Jurkat, Clone E6-1 (cell line): ENCODE measurements at regions not wholly inside any gene's neighbourhood (a gene's known extent, or its start where the extent isn't known, plus 50 kb on each side); places are given as distances from the start of the nearest gene placed in this dataset.

ENCODE experiments used
- DNase-seq: peaks from one replicate; pipeline ENCODE4 v3.0.0-alpha.2; 2011; ENCODE audit warnings: low read depth, low spot score
- H3K4me3 ChIP-seq: 2 replicates; pipeline ENCODE4 v1.5.1; 2011; ENCODE audit warnings: mild to moderate bottlenecking, low read length, control low read depth, moderate library complexity

DNA sequence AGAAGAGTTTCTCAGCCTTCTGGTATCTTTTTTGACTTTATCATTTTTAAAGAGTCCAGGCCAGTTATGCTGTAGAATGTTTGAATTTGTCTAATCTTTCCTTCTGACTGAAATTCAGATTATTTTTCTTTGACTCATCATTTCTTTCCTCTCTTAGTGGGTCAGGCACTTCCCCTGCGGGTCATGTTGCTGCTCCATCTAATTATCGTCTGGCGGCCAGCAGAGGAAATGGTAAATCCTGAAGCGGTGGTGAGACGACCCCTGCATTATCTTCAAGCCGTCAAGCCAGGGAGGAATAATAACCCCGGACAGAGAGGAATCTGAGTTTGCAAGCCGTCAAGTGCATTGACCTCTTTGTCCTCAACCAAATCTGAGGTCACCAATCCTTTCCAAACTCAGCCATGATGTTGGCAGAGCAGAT lies 102.1 kb downstream of the ADSS2 start:
- no peak for DNase-seq
- no peak overlapping the region for H3K4me3 ChIP-seq

DNA sequence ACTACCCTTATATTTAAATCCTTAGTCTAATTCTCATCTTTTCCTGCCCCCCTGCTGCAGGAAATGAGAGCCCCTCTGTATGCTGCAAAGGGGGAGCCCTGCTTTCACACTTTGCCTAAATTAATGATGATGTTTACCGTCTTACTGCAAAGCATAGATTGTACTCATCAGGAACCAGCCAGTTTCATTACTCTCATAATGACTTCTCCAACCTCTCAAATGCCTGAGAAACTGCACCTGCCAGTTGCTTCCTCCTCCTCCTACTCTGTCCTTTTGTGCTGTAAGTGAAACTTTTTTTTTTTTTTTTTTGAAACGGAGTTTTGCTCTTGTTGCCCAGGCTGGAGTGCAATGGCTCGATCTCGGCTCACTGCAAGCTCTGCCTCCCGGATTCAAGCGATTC lies 101.7 kb downstream of the ADSS2 start:
- H3K4me3 ChIP-seq = no peak overlapping the region
- DNase-seq = no peak

GRCh38 chr1:244352156-244352830 lies 99.4 kb downstream of the ADSS2 start:
- no peak overlapping the region for H3K4me3 ChIP-seq
- DNase-seq = no peak

GRCh38 chr1:244353551-244354091 lies 98.1 kb downstream of the ADSS2 start:
- DNase-seq = no peak
- H3K4me3 ChIP-seq = no peak overlapping the region

GRCh38 chr1:244354810-244355278 lies 96.9 kb downstream of the ADSS2 start:
- no peak for DNase-seq
- no peak overlapping the region for H3K4me3 ChIP-seq

DNA sequence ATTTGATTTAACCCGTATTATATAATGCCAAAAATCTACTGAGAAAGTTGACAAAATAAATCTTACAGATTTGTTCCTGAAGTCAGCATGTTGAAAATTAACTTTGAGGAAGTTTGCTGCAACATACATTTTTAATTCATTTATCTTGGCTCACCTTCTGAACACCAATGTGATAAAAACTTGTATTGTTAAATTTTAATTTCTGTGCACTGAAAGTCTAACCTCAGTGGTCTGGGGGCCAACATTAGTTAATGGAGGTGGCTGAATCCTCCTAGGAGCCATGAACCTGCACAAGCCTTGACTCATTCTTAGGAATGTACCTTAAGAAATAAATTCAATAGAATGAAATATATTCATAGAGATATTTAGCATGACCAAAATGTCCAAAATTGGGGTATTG lies 95.3 kb downstream of the ADSS2 start:
- H3K4me3 ChIP-seq = no peak overlapping the region
- no peak for DNase-seq
